GM19452 (cell line): ENCODE measurements at regions not wholly inside any gene's neighbourhood (a gene's known extent, or its start where the extent isn't known, plus 50 kb on each side); places are given as distances from the start of the nearest gene placed in this dataset.
"Not testable (repeated sequence)": the region's sequence is repeated elsewhere in the genome, so short reads cannot be mapped to it uniquely, and the experiment has no call there.

Experiments
- ATAC-seq: cut with Tn5 transposase; IDR thresholded peaks from one replicate; pipeline ENCODE4 v1.9.1; 2021; ENCODE audit not compliant: unreplicated experiment

GRCh38 chr21:25170681-25171080, 436.6 kb downstream of the MRPL39 start:
- ATAC-seq = no peak

- ATAC-seq = no peak
These were observed 437.9 kb downstream of the MRPL39 start for GRCh38 chr21:25169370-25169769.

GRCh38 chr21:25166904-25167303, 440.4 kb downstream of the MRPL39 start:
- ATAC-seq = not testable (repeated sequence)

- no peak for ATAC-seq
These were observed 445.7 kb downstream of the MRPL39 start for GRCh38 chr21:25161571-25161970.

- ATAC-seq = not testable (repeated sequence)
These were observed 452.3 kb downstream of the MRPL39 start for GRCh38 chr21:25155020-25155419.

- ATAC-seq = no peak
These were observed 458.3 kb downstream of the MRPL39 start for GRCh38 chr21:25149022-25149421.

GRCh38 chr21:25139414-25139813, 467.9 kb downstream of the MRPL39 start:
- no peak for ATAC-seq

GRCh38 chr21:25133939-25134338, 473.3 kb downstream of the MRPL39 start:
- ATAC-seq = no peak

GRCh38 chr21:25127811-25128210, 479.5 kb downstream of the MRPL39 start:
- no peak for ATAC-seq

- no peak for ATAC-seq
These were observed 480.3 kb downstream of the MRPL39 start for GRCh38 chr21:25127007-25127406.

GRCh38 chr21:25126564-25126963, 480.7 kb downstream of the MRPL39 start:
- ATAC-seq = no peak

GRCh38 chr21:25118648-25119047, 488.6 kb downstream of the MRPL39 start:
- ATAC-seq = no peak

GRCh38 chr21:25115021-25115420, 492.3 kb downstream of the MRPL39 start:
- ATAC-seq = peak; percentile 80

- no peak for ATAC-seq
These were observed 499.6 kb downstream of the MRPL39 start for GRCh38 chr21:25107708-25108107.

GRCh38 chr21:25103500-25104207, 503.6 kb downstream of the MRPL39 start:
- no peak for ATAC-seq

GRCh38 chr21:25097648-25098047, 509.6 kb downstream of the MRPL39 start:
- ATAC-seq = no peak

- no peak for ATAC-seq
These were observed 512.6 kb downstream of the MRPL39 start for GRCh38 chr21:25094695-25095094.

GRCh38 chr21:25092441-25093011, 514.8 kb downstream of the MRPL39 start:
- no peak for ATAC-seq

- no peak for ATAC-seq
These were observed 526.2 kb downstream of the MRPL39 start for GRCh38 chr21:25081096-25081495.

GRCh38 chr21:25080661-25081060, 526.6 kb downstream of the MRPL39 start:
- ATAC-seq = no peak

- ATAC-seq = no peak
These were observed 527.1 kb downstream of the MRPL39 start for GRCh38 chr21:25080141-25080540.

- no peak for ATAC-seq
These were observed 528.2 kb downstream of the MRPL39 start for GRCh38 chr21:25079053-25079452.

- no peak for ATAC-seq
These were observed 545.2 kb downstream of the MRPL39 start for GRCh38 chr21:25062061-25062460.
